ENCODE measurements at regions not wholly inside any gene's neighbourhood (a gene's known extent, or its start where the extent isn't known, plus 50 kb on each side); places are given as distances from the start of the nearest gene placed in this dataset.

GRCh38 chr2:107306881-107307280 is 420.9 kb upstream of the ST6GAL2 start:
- ATAC-seq (no peak), FAIRE-seq (no peak), DNase-seq (ENCODE audit: extremely low read depth in 1 of 4, low spot score in 3 of 4) (no peak)
- H3K27me3 ChIP-seq (ENCODE audit: control insufficient read depth in 2 of 2, insufficient read depth in 2 of 2, low read length in 2 of 2) = no peaks in the 10 kb centered on the region
- no peaks in the 10 kb centered on the region for H3K36me3 ChIP-seq (ENCODE audit: control insufficient read depth, insufficient read depth, low read length)
- H4K20me1 ChIP-seq (replicated peaks; ENCODE audit: control insufficient read depth, insufficient read depth, low read length) = no peaks in the 10 kb centered on the region
- no peak overlapping the region for H3K4me2 ChIP-seq (ENCODE audit: insufficient read depth, low read length)
- H3K4me3 ChIP-seq = no peak overlapping the region
- intact Hi-C loops (cut with micrococcal nuclease) = no loop called here
- H3K27ac ChIP-seq (ENCODE audit: extremely low read depth, low read depth, low read length) = no peak overlapping the region
- no peaks in the 10 kb centered on the region for H3K4me1 ChIP-seq (replicated peaks in 1 of 2; ENCODE audit: control insufficient read depth in 2 of 2, insufficient read depth in 2 of 2, low read length in 2 of 2)
- no peak overlapping the region for H2AFZ ChIP-seq (ENCODE audit: low read depth, low read length)
- no peaks in the 10 kb centered on the region for H3K9me1 ChIP-seq (ENCODE audit: control insufficient read depth, insufficient read depth, low read length)
- H3K9ac ChIP-seq (ENCODE audit: insufficient read depth in 1 of 2, low read depth in 2 of 2, low read length in 2 of 2) = no peak overlapping the region
- 0% methylated on average over 2 of the region's 2 CpGs for WGBS (ENCODE audit: insufficient coverage, low coverage, missing lambda C conversion rate)
- POLR2A ChIA-PET = no interaction called here
- no peak for TF ChIP-seq ZC3H4 (CRISPR knock-in tag; IDR thresholded peaks at IDR 0.05; ENCODE audit: borderline replicate concordance)
- TF ChIP-seq DDX20 (tag; IDR thresholded peaks at IDR 0.05; ENCODE audit: low read depth) = no peak
- no peak for TF ChIP-seq TRIM28 (IDR thresholded peaks at IDR 0.05)
- no peak for TF ChIP-seq ZNF354B (CRISPR knock-in tag; IDR thresholded peaks at IDR 0.05)
- no peak for TF ChIP-seq ZNF79 (CRISPR knock-in tag; IDR thresholded peaks at IDR 0.05; ENCODE audit: low read depth)
- TF ChIP-seq ZBTB33 (CRISPR knock-in tag; IDR thresholded peaks at IDR 0.05) = no peak
- TF ChIP-seq ZNF780A (CRISPR knock-in tag; IDR thresholded peaks at IDR 0.05) = no peak
- TF ChIP-seq PHF8 (IDR thresholded peaks at IDR 0.05; ENCODE audit: borderline replicate concordance, low read length) = no peak
- CTCF ChIA-PET (ENCODE audit: low intra/inter-chr PET ratio) = no interaction called here
- no peaks in the 10 kb centered on the region for H3K9me3 ChIP-seq (replicated peaks; ENCODE audit: control insufficient read depth, insufficient read depth, low read depth, low read length)
- in situ Hi-C loops (cut with MboI) = no loop called here
- BruUV-seq (replicated peaks) = no TSS peak
- H3K79me2 ChIP-seq (ENCODE audit: control insufficient read depth, insufficient read depth, low read length) = no peaks in the 10 kb centered on the region

All from K562 (cell line).